ENCODE measurements at regions not wholly inside any gene's neighbourhood (a gene's known extent, or its start where the extent isn't known, plus 50 kb on each side); places are given as distances from the start of the nearest gene placed in this dataset.
"Not testable (repeated sequence)": the region's sequence is repeated elsewhere in the genome, so short reads cannot be mapped to it uniquely, and the experiment has no call there.

DNA sequence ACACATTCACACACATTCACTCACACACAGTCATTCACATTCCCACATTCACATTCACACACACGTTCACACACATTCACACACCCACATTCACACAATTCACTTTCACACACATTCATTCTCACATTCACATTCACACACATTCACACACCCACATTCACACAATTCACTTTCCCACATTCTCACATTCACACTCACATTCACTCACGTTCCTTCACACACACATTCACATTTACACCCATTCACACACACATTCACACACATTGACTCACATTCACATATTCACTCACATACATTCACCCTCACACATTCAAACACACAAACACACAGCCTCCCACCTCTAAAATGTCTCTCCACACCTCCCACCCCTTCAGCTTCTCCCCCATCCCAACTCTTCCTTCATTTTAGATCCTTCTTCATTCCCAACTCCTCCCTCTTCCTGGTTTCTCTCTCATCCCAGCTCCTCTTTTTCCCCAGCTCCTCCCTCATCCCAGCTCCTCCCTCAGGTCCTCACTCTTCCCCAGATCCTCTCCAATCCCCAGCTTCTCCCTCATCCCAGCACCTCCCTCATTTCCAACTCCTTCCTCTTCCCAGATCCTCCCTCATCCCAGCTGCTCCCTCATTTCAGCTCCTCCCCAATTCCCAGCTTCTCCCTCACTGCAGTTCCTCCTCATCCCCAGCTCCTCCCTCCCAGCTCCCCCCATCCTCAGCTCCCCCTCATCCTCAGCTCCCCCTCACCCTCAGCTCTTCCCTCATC, 111.0 kb downstream of the FAM53A start:
- DNase-seq = no peak

DNA sequence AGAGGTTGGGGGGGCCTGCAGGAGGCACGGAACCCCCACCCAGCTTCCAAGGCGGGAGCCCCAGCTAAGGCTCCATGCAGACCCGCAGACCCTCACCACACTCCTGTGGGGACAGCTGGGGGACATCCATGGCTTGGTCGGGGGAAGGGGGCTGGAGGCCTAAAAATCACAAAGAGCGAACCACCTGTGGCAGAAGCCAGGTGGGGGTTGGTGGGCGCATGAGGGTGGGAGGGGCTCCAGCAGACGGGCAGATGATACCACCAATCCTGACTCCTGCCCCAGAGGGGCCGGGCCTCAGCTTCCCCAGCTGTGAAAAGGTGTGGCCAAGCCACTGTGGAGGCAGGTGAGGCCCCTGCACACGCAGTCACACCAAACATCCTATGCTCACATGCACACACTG, 111.6 kb downstream of the FAM53A start:
- DNase-seq = no peak

DNA sequence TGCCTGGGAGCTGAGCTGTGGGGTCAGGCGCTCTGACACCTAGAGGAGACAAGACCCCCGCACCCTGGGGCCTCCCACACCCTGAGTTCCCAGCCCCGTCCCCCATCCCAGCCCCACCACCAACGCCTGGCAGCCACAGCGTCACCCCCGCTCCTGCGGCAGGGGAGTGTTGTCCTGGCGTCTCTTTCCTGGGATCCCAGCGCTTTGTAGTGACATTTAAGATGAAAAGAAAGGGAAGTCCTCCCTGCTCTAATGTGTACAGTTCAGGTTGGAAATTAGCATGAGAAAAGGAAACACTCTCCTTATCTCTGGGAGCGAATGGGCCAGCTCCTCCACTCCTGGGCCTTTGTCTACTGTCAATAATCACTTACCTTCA, 112.1 kb downstream of the FAM53A start:
- DNase-seq = no peak

DNA sequence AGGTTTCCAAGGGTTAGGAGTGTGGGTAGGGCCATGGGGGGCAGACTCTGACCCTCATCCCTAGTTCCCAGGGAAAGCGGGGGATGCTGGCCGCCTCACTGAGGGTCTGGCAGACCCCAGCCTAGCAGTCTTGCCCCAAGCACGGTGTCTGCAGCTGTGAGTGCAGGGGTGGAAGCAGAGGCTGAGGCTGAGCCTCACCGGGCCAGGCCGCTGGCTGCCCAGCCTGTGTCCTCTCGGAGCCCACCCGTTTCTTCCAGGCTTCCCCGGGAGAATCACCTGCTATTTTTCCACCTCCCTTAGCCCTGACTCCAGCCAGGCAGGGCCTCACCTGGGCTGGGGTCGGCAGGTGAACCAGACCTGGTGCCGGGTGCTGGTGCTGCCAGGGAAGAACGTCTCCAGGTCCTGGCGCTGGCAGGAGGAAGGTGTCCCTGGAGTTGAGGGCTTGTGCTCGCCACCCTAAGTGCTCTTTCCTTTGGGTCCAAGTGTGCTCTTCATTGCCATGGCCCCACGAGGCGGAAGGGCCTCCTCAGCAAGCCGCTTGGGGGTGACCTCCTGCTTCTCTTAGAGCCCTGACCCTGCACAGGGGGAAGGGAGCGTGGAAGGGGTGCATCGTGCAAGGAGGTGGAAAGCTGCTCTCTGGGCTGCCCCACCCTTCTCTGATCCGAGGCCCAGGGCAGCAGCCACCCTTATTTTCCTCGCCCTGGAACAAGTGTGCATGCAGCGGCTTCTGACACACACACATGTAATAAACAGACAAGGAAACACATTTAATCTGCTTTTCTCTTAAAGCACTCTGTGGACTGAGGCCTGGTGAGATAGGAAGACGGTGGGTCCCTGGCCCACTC, 112.7 kb downstream of the FAM53A start:
- DNase-seq = no peak

DNA sequence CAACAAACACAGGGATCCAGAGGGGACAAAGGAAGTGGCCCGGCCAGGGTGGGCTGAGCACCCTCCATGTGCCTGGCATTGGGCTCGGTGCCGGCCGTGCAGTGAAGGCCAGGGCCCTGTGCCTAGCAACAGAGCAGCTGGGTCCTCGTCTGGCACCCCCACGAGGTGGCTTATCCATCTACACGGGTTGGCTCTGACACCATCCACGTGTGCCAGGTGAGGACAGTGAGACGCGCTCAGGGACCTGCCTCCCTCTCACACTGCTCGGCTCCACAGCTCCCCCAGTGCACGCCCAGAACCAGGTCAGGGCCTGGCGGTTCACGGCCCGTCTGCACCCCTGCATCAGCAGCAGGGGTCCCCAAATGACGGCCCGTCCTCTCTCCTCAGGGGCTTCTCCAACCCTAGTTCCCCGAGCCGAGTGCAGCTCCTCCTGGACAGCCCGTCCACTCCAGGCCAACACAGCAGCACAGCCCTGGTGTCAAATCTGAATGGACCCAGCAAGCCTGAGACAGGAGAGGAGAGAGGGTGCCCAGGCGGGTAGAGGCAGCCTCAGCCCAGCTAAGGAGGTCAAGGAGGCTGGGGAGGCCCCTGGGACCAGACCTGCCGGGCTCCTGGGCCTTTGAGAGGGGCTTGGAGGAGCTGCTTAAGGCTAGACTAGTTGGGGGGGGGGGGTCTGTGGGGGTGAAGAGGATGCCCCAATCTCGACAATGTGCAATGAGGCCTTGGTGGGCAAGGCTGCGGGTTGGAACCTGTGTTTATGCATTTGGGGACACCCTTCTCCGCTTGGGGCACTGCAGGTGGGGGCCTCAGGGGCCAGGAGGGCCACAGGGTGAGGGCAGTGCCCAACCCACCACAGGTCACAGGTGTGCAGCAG, 113.6 kb downstream of the FAM53A start:
- no peak for DNase-seq

DNA sequence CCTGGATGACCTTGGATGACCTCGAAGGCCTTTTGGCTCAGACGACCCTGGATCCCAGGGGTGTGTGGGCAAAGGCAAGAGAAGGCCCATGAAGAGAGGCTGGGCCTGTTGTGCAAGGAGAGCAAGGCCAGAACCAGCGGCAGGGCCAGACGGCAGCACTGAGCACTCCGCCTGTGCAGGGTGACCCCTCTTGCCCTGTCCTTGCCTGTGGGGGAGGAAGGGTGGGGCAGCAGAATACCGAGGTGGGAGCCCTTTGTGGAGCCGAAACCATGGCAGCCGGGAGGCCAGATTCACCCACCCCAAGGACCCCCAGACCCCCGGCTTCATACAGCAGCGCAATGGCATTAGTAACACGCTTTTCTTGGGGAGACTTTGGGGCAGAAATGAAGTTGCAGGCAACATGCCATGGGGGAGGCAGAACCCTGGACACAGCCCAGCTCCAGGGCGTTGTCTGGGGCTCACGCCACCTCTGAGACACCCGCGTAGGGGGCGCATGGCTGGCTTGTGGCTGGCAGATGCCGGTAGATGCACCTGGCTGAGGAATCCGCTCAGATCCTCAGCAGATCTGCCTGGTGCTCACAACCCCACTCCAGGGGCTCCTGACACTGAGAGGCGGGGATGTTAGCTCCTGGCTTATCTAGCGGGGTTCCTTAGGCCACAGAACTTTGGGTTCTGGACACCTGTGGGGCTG, 114.5 kb downstream of the FAM53A start:
- no peak for DNase-seq

DNA sequence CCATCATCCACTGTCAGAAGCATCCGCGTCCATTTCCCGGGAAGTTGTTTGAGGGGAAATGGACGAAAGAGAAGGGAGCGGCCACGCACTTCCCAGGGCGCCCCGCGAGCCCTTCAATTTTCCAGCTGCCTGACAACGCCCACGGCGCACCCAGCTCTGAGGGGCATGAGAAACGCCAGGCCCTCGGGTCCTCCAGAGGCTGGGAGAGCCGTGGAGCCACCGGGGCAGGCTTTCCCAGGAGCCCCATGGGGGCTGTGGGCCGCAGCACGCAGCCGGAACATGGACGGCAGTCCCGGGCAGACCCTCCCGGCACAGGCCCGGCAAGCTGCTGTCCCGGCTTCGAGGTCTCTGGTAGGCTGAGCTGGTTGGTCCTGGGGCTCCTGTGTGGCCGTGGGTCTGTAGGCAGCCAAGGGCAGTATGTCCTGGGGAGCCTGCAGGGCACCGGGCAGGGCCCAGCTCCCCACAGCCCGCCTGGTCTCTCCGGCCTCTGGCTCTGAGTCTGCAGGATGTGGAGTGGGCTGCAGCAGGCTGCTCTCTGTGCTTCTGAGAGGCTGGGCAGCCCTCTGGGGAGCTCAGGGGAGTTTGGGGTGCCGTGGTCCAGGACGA, 115.2 kb downstream of the FAM53A start:
- no peak for DNase-seq

DNA sequence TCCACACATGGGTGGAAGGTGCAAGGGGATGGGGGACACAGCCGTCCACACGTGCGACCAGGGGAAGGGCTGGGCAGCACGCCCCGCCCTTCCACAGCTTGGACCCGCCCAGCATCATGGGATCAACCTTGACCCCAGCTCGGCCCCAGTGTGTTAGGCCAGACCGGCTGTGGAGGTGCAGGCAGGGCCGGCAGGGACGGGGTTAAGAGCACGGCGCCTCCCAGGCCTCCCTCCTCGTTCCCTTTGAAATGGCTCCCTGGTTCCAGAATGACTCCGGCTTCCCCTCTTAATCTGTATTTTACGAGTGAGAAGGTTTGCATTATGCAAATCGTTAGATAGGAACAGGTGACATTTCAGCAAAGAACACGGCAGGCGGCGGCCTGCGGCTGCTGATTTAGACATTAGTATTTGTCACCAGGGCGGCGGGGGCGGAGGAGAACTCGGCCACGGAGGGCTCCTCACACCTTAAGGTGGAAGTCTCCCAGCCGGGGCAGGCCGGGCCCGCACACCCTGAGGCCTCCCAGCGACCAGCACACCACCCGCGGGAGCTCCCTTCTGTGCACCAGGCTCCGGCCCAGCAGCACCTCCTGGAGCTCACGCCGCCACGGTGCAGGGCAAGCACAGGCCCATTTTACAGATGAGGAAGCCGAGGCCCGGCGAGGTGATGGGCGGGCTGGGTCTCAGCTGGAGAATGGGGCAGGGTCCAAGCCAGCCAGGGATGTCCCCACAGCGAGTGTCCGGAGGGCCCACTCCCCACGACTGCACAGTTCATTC, 116.1 kb downstream of the FAM53A start:
- no peak for DNase-seq

DNA sequence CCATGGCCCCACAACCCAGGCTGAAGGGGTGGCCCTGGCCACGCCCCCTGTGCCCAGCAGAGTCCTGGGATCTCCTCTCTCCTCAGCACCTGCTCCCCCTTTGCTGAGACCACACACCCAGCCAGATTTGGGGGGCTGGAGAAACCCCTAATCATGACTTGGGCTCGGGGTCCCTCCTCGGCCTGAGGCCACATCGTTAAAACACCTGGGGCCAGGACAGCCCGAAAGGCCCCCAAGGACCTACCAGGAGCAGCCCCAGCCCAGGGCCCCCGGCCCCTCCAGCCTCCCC, 116.7 kb downstream of the FAM53A start:
- DNase-seq = no peak

DNA sequence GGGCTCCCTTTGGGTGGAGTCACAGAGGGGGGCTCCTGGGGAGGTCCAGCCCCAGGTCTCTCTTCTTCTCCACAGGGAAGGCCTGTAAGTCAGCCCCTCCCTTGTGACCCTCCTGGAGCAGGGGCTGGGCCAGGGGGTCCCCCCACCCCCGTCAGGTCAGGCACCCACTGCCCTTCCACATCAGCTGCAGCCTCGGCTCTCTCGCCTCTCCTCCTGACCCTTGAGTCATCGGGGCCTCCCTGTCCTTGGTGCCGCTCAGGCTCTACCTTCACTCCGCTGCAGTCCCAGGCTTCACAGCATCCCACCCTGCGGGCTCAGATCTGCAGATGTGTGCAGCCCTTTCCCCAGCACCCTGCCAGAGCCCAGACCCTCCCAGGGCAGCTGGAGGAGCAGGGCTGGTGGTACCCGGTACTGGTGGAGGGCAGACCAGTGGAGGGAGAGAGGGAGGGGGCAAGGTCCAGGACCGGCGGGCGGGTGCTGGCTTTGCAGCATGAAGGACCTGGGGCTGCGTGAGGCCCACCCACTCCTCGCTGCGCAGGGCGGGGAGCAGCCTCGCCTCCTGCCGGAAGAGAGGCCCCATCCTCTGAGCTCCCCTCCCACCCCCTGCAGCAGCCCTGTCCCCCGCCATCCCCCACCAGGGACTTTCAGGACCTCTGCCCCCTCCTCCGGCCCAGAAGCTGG, 117.1 kb downstream of the FAM53A start:
- DNase-seq = no peak

DNA sequence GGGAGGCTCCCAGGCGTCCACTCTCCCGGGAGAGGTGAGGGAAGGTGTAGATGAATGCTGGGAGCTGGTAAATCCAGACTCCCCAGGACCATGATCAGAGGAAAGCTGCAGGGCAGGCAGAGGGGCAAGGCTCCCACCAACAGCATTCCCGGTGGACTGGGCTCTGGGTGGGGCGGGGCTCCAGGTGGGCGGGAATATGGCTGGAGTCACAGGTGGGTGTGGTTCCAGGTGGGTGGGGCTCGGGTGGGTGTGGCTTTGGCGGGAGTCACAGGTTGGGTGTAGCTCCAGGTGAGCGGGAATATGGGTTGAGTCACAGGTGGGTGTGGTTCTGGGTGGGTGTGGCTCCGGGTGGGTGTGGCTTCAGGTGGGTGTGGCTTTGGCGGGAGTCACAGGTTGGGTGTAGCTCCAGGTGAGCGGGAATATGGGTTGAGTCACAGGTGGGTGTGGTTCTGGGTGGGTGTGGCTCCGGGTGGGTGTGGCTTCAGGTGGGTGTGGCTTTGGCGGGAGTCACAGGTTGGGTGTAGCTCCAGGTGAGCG, 117.7 kb downstream of the FAM53A start:
- not testable (repeated sequence) for DNase-seq

DNA sequence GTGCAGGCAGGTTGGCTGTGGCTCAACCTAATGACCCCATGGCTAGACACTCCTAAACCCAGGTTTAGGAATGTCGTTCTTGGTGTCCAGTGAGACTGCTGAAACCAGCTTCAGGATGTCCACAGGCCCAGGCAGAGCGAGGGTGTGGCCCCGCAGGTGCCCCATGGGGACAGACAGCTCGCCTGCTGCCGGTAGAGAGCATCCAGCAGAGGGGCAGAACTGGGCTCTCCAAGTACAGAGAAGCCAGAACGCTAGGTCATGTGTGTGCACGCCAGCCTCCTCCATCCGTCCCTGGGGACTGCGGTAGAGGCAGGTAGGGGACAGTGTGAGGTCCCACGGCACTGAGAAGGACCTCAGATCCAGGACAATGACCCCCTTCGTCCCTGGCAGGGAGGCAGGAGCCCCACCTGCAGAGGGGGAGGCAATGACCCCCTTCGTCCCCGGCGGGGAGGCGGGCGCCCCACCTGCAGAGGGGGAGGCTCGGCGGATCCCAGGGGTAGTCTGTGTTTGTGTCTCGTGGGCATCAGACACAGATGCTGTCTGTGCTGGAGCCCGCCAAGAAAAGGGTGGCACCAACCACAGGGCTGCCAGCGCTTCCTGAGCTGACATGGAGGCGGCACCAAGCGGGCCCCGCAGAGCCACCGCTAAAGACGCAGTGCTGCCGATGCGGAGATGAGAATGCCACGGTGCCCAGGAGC, 118.4 kb downstream of the FAM53A start:
- no peak for DNase-seq

DNA sequence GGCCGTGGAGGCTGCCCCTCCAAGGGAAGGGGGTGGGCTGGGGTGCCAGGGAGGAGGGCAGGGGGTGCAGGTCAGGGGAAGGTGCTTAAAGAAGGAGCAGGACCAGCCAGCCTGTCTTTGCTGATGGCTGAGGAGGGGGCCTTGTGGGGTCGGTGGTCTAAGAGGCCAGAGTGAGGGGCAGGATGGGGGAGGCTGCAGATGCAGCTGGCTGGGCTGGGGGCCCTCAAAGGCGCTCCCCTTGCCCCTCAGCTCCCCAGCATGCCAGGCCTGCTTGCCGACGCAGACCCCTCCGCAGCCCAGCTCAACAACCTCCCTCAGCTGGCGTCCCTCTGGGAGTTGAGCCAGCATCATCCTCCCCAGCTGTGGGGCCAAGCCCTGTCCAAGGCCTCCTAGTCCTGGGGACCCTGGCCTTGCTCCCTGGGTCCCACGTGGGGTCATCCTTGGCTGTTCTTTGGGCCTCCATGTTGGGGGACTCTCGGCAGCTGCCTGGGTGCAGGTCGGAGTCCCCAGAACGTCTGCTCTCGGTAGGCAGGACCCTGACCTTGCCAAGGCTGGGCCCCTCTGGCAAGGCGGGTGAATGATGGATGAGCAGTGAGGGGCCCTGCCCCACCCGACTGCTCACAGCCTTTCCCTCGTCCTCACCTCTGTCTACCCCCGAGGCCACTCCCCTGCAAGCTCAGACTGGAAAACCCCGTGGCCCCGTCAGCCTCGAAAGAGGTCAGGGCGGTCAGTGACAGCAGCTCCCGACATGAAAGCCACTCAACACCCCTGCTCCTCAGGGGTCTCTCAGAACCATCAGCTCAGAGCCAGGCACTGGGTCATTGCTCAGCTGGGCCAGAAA, 119.4 kb downstream of the FAM53A start:
- DNase-seq = no peak

DNA sequence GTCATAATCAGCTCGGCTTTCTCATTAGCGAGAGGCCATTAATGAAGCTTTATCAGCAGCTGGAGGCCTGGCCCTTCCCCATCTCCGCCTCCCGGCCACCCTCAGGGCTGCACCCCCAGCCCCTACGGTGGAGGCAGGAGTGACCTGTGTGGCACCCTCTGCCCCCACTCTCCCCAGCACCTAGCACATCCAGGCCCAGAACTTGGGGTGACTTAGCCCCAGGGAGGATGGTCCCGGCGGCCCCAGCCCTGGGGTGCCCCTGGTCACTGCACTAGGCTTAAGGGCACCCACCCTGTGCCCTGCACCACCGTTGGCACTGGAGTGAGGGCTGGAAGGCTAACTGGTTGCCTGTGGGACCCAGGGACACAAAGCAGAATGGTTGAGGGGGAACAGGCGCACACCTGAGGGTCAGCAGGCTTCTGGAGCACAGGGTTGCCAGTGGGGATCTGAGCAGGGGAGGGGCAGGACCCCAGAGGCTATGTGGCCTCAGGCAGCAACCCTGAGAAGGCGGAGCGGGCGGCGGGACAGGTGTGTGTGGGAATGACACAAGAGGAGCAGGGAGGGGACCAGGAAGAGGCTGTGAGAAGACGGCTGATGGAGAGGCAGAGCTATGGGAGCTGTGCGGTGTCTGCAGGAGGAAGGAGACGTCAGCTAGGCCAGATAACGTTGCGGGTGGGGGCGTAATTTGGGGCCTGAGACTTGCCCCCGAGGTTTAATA, 120.2 kb downstream of the FAM53A start:
- no peak for DNase-seq

DNA sequence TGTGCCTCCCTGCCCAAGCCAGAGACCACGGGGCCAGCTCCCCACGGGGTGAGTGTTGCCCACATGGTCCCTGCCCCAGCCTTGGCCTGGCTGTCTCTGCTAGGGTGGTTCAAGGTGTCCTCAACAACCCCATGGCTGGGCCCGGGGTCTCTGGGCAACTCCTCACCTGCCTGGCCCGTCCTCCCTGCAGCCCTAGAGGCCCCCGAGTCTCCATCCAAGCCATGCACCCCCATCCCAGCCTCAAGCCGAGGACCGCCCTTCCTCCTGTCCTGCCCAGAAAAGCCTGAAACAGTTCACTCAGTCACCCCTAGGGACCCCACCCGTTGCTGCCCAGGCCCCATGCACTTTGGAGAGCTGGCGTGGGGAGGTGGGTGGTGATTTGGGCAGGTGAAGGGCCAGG, 120.9 kb downstream of the FAM53A start:
- no peak for DNase-seq

DNA sequence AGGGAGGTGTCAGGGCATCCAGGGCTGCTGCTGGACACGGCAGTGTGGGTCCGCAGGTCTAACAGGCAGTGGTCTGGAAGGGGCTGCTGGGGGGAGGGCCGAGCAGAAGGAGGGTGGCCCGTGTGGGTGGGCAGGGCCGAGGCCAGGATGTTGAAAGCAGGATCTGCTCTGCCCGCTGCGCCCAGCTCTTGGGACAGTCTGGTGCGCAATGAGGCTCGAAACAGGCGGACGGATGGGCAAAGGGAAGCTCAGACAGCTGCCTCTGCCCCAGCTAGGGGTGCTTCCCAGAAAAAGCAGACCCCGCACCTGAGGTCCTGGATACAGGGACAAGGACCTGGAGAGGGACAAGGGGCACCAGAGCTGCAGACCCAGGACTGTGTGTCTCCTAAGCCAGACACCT, 121.3 kb downstream of the FAM53A start:
- no peak for DNase-seq

DNA sequence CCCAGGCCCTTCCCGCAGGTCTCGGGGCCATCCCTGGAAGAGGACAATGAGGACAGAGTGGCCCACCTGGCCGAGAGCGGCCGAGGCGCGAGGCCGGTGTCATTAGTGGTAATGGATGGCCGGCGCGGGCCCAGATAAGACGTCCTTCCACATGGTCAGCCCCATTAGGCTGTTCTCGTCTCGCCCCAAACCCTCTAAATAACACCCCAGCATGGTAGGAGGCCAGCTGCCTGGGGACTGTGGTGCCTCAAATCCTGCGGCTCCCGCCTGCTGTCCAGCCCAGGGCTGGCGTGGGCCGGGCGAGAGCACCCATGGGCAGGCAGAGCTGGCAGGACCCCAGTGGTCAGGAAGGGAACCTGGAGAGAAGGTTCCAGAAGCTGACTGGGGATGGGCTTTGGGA, 121.7 kb downstream of the FAM53A start:
- DNase-seq = no peak

All from skin of body (tissue), 1 donor.